Colonic mucosa (tissue), 4 donors: ENCODE measurements at regions not wholly inside any gene's neighbourhood (a gene's known extent, or its start where the extent isn't known, plus 50 kb on each side); places are given as distances from the start of the nearest gene placed in this dataset.

Experiments used
- DNase-seq: peaks from one replicate; pipeline ENCODE4 v3.0.0-alpha.2; 2020
- H3K27ac ChIP-seq: fragments of 200-600 bp; one replicate; pipeline ENCODE4 v1.8.0; 2021
- H3K27me3 ChIP-seq: fragments of 200-600 bp; one replicate; pipeline ENCODE4 v1.8.0; 2021
- H3K36me3 ChIP-seq: fragments of 200-600 bp; one replicate; pipeline ENCODE4 v1.8.0; 2021
- H3K4me1 ChIP-seq: fragments of 200-600 bp; one replicate; pipeline ENCODE4 v1.8.0; 2021; ENCODE audit warnings: mild to moderate bottlenecking
- H3K4me3 ChIP-seq: fragments of 200-600 bp; one replicate; pipeline ENCODE4 v1.8.0; 2021
- H3K9ac ChIP-seq, 2 donors: one replicate each; pipeline ENCODE4 v1.7.0; 2013; ENCODE audit warnings: control low read depth in 2 of 2, low read depth in 2 of 2, low read length in 2 of 2
- H3K9me3 ChIP-seq: fragments of 200-600 bp; one replicate; pipeline ENCODE4 v1.8.0; 2021
- CTCF ChIP-seq: fragments of 200-600 bp; IDR thresholded peaks from one replicate; pipeline ENCODE4 v1.8.0; 2022; ENCODE audit warnings: antibody characterized with exemption, mild to moderate bottlenecking
- intact Hi-C: fragments of 100-400 bp; cut with DNase I; formaldehyde crosslinking; loops from one replicate; pipeline ENCODE4 v1.14.1; 2022
- donor health status: healthy.
- donor health status: DM: no; HTN: no; CAD: no.
- donor health status: DM: no; HTN: no; CAD: no.

- no peaks in the 10 kb centered on the region for H3K9me3 ChIP-seq
- no peak overlapping the region for H3K27ac ChIP-seq
- H3K4me3 ChIP-seq, result no peak overlapping the region
- no peak overlapping the region for H3K9ac ChIP-seq
- H3K27me3 ChIP-seq, result no peaks in the 10 kb centered on the region
- H3K4me1 ChIP-seq, result no peaks in the 10 kb centered on the region
- H3K36me3 ChIP-seq, result no peaks in the 10 kb centered on the region
- no peak for TF ChIP-seq CTCF
- intact Hi-C loops, result no loop called here
- DNase-seq, result no peak
Observed at GRCh38 chr4:180081072-180081471, 2162.1 kb upstream of the TENM3 start.

GRCh38 chr4:180084561-180084960 lies 2158.6 kb upstream of the TENM3 start:
- Histone ChIP-seq H3K9ac (no peak overlapping the region), H3K27ac (no peak overlapping the region), H3K36me3 (no peaks in the 10 kb centered on the region), H3K4me3 (no peak overlapping the region), H3K27me3 (no peaks in the 10 kb centered on the region), H3K9me3 (no peaks in the 10 kb centered on the region), H3K4me1 (no peaks in the 10 kb centered on the region)
- intact Hi-C loops, result no loop called here
- TF ChIP-seq CTCF, result no peak
- DNase-seq, result no peak

- Histone ChIP-seq H3K9me3 (no peaks in the 10 kb centered on the region), H3K9ac (no peak overlapping the region), H3K27me3 (no peaks in the 10 kb centered on the region), H3K4me1 (no peaks in the 10 kb centered on the region), H3K4me3 (no peak overlapping the region), H3K36me3 (no peaks in the 10 kb centered on the region), H3K27ac (no peak overlapping the region)
- DNase-seq, result no peak
- TF ChIP-seq CTCF, result no peak
- intact Hi-C loops, result no loop called here
Observed at GRCh38 chr4:180086480-180087190, 2156.6 kb upstream of the TENM3 start.

GRCh38 chr4:180098586-180098985 lies 2144.6 kb upstream of the TENM3 start:
- DNase-seq, result no peak
- intact Hi-C loops, result no loop called here
- H3K9me3 ChIP-seq, result no peaks in the 10 kb centered on the region
- no peak overlapping the region for H3K9ac ChIP-seq
- H3K4me3 ChIP-seq, result no peak overlapping the region
- TF ChIP-seq CTCF, result no peak
- H3K27ac ChIP-seq, result no peak overlapping the region
- H3K27me3 ChIP-seq, result no peaks in the 10 kb centered on the region
- H3K4me1 ChIP-seq, result no peaks in the 10 kb centered on the region
- H3K36me3 ChIP-seq, result no peaks in the 10 kb centered on the region

GRCh38 chr4:180099957-180100356 lies 2143.2 kb upstream of the TENM3 start:
- H3K4me1 ChIP-seq, result no peaks in the 10 kb centered on the region
- no peaks in the 10 kb centered on the region for H3K9me3 ChIP-seq
- no peak overlapping the region for H3K9ac ChIP-seq
- intact Hi-C loops, result no loop called here
- no peak overlapping the region for H3K4me3 ChIP-seq
- no peaks in the 10 kb centered on the region for H3K27me3 ChIP-seq
- DNase-seq, result no peak
- TF ChIP-seq CTCF, result no peak
- H3K27ac ChIP-seq, result no peak overlapping the region
- H3K36me3 ChIP-seq, result no peaks in the 10 kb centered on the region
